ENCODE measurements at regions not wholly inside any gene's neighbourhood (a gene's known extent, or its start where the extent isn't known, plus 50 kb on each side); places are given as distances from the start of the nearest gene placed in this dataset.

DNA sequence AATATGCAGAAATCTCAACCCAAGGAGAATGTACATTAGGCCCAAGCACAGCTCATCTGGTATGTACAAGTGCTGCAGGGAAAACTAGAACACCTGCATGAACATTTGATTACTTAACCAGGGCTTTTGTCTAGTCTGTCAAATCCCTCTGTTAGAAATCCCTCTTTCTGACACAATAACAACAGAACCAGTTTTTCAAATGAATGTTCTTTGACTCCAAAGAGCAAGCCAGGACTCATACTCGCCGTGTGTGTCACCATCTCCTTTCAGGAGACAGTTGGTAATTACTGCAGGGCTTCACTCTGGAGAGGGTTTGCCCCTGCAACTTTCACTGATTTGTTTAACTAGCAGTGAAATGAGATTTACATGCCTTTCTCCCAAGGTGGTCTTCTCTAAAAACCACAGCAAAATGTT, 143.0 kb upstream of the FAM241A start:
- Mint-ChIP-seq H3K27me3 (ENCODE audit: low read depth) (peaks cover 11% of the 10 kb centered on the region), H3K4me3 (no peak overlapping the region), H3K36me3 (no peaks in the 10 kb centered on the region), H3K9me3 (peaks cover 3% of the 10 kb centered on the region), H3K4me1 (peaks cover 36% of the 10 kb centered on the region), H3K27ac (no peak overlapping the region)
- TF ChIP-seq CTCF (IDR thresholded peaks at IDR 0.05; ENCODE audit: unreplicated experiment), result no peak
- DNase-seq (ENCODE audit: low spot score in 2 of 2, unreplicated experiment in 2 of 2), result no peak

DNA sequence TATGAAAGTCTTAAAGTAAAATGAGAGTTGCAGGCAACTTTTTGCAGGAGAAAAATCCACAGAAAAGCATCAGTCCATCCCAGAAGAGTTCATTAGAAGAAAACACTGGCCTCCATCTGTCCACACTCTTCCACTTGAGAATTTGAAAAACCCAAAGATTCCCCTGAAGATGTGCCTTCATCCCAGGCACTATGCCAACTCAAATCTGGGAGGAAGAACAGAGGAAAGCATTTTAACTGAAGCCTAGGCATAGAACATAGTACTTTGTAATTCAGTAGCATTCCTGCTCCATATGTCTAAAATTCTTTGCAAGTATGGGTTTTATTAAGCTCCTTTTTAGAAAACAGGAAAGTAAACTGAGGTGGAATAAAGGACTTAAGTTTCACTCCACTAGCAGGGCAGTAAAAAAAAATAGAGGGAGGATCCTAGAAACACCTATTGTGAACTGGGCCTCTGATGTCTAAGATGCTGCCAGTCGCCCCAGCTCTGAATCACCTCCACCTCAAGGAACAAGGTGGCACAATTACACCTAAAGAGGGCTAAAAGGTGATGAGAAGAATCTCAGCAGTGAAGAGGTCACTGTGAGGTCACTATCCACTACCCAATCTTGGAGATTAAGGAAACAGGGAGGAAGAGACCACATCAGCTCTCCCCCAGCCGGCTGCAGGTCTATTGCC, 141.9 kb upstream of the FAM241A start:
- Mint-ChIP-seq H3K4me3 (no peak overlapping the region), H3K9me3 (peaks cover 3% of the 10 kb centered on the region), H3K27me3 (ENCODE audit: low read depth) (peaks cover 10% of the 10 kb centered on the region), H3K27ac (no peak overlapping the region), H3K36me3 (no peaks in the 10 kb centered on the region), H3K4me1 (peaks cover 36% of the 10 kb centered on the region)
- DNase-seq (ENCODE audit: low spot score in 2 of 2, unreplicated experiment in 2 of 2), result no peak
- TF ChIP-seq CTCF (IDR thresholded peaks at IDR 0.05; ENCODE audit: unreplicated experiment), result no peak

DNA sequence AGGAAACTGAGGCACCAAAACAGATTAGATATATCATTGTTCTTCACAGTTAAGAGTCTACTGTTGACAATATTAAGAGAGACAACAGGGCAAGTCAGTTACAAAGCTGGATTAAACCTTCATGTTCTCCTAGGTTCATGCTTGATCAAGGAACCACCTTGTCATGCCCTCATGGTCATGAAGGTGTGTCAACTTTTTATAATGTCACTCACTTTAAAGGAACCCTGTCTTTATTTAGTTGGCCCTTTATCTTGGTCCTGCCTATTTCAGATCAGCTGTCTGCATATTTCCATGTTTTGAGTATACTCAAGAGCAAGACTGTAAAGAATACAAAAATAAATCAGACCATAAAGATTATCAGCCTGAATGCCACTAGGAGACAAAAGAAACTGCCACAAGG, 140.2 kb upstream of the FAM241A start:
- DNase-seq (ENCODE audit: low spot score in 2 of 2, unreplicated experiment in 2 of 2), result no peak
- Mint-ChIP-seq H3K4me1 (peaks cover 36% of the 10 kb centered on the region), H3K4me3 (no peak overlapping the region), H3K27ac (no peak overlapping the region), H3K27me3 (ENCODE audit: low read depth) (peaks cover 4% of the 10 kb centered on the region), H3K36me3 (no peaks in the 10 kb centered on the region), H3K9me3 (no peaks in the 10 kb centered on the region)
- no peak for TF ChIP-seq CTCF (IDR thresholded peaks at IDR 0.05; ENCODE audit: unreplicated experiment)

- no peaks in the 10 kb centered on the region for H3K36me3 Mint-ChIP-seq
- no peak overlapping the region for H3K27ac Mint-ChIP-seq
- DNase-seq (ENCODE audit: low spot score in 2 of 2, unreplicated experiment in 2 of 2), result no peak
- peaks cover 24% of the 10 kb centered on the region for H3K4me1 Mint-ChIP-seq
- no peak overlapping the region for H3K4me3 Mint-ChIP-seq
- H3K27me3 Mint-ChIP-seq (ENCODE audit: low read depth), result peaks cover 6% of the 10 kb centered on the region
- H3K9me3 Mint-ChIP-seq, result no peaks in the 10 kb centered on the region
- no peak for TF ChIP-seq CTCF (IDR thresholded peaks at IDR 0.05; ENCODE audit: unreplicated experiment)
Observed at GRCh38 chr4:112007391-112007790, 137.9 kb upstream of the FAM241A start.

- H3K27me3 Mint-ChIP-seq (ENCODE audit: low read depth), result peaks cover 3% of the 10 kb centered on the region
- no peaks in the 10 kb centered on the region for H3K9me3 Mint-ChIP-seq
- no peak overlapping the region for H3K4me3 Mint-ChIP-seq
- TF ChIP-seq CTCF (IDR thresholded peaks at IDR 0.05; ENCODE audit: unreplicated experiment), result no peak
- H3K36me3 Mint-ChIP-seq, result no peaks in the 10 kb centered on the region
- no peaks in the 10 kb centered on the region for H3K4me1 Mint-ChIP-seq
- H3K27ac Mint-ChIP-seq, result no peak overlapping the region
- DNase-seq (ENCODE audit: low spot score in 2 of 2, unreplicated experiment in 2 of 2), result no peak
Observed at GRCh38 chr4:112015960-112016359, 129.3 kb upstream of the FAM241A start.
